ENCODE measurements at regions not wholly inside any gene's neighbourhood (a gene's known extent, or its start where the extent isn't known, plus 50 kb on each side); places are given as distances from the start of the nearest gene placed in this dataset.

DNA sequence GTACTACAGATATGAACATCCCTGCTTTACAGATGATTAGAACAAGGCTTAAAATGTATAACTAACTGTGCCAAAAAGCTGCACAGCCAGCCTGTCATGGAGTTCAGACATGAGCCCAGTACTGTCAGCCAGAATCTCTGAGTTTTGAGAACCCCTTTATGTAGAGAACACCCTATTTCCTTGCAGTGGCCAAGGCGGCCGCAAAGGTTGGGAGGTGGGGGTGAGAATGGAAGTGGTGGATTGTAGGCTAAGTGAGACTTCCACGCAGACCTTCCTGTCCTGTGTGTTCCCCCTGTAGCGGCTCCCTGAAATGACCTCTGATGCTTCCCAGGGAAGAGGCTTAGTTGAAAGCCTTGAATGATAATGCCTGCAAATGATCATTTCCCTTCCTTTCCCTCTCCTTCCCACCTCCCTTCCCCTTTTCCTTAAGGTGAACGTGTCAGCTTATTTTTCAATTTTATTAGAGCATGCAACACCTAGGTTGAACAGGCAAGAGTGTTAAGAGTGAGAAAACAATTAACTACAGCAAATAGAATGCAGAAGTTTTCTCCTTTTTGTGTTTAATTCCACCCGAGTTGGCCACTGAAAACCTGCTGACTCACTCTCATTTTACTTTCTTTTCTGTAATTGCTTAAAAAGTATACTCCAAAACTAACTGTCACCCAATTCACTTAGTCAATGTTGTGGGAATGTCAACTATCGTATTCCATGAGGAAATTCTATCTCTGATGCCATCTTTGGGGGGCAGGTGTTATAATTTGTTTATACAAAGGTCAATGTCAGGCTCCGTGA, 167.0 kb upstream of the EDNRB start:
- TF ChIP-seq EGR1 (IDR thresholded peaks at IDR 0.05): no peak
- no peak for TF ChIP-seq CEBPB (IDR thresholded peaks at IDR 0.05)
- TF ChIP-seq RAD21 (IDR thresholded peaks at IDR 0.05; ENCODE audit: low read depth): no peak
- TF ChIP-seq, protein P1, sequence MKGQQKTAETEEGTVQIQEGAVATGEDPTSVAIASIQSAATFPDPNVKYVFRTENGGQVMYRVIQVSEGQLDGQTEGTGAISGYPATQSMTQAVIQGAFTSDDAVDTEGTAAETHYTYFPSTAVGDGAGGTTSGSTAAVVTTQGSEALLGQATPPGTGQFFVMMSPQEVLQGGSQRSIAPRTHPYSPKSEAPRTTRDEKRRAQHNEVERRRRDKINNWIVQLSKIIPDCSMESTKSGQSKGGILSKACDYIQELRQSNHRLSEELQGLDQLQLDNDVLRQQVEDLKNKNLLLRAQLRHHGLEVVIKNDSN (IDR thresholded peaks at IDR 0.05): no peak
- no peak for TF ChIP-seq YY1 (IDR thresholded peaks at IDR 0.05; ENCODE audit: low read depth)
- no peak for TF ChIP-seq EP300 (IDR thresholded peaks at IDR 0.05; ENCODE audit: borderline replicate concordance)
- no peak for TF ChIP-seq TEAD4 (IDR thresholded peaks at IDR 0.05)
- TF ChIP-seq NFIC (IDR thresholded peaks at IDR 0.05): no peak
